Tibial nerve (tissue), 4 donors: ENCODE measurements at regions not wholly inside any gene's neighbourhood (a gene's known extent, or its start where the extent isn't known, plus 50 kb on each side); places are given as distances from the start of the nearest gene placed in this dataset.

Experiments used
- DNase-seq, 2 donors: peaks; one replicate each; pipeline ENCODE4 v3.0.0-alpha.2; 2019; ENCODE audit warnings: low spot score in 2 of 2
- H3K27ac ChIP-seq, 4 donors: fragments of 200-600 bp; sonication (generic) in 3 of 4; one replicate each; pipeline ENCODE4 v1.5.1; 2017 to 2019; ENCODE audit warnings: mild to moderate bottlenecking in 1 of 4
- H3K27me3 ChIP-seq, 2 donors: fragments of 200-600 bp; sonication (generic) in 1 of 2; one replicate each; pipeline versions ENCODE4 v1.5.1 to v1.6.0; 2017 to 2019
- H3K36me3 ChIP-seq, 3 donors: fragments of 200-600 bp; sonication (generic); one replicate each; pipeline ENCODE4 v1.5.1; 2018 to 2019
- H3K4me1 ChIP-seq, 4 donors: fragments of 200-600 bp; sonication (generic) in 3 of 4; one replicate each; pipeline ENCODE4 v1.5.1; 2017 to 2019
- H3K4me3 ChIP-seq, 4 donors: fragments of 200-600 bp; sonication (generic) in 3 of 4; one replicate each; pipeline ENCODE4 v1.5.1; 2017 to 2019; ENCODE audit warnings: mild to moderate bottlenecking in 1 of 4, moderate library complexity in 1 of 4
- H3K9me3 ChIP-seq, 4 donors: fragments of 200-600 bp; sonication (generic) in 3 of 4; one replicate each; pipeline ENCODE4 v1.5.1; 2017 to 2019
- CTCF ChIP-seq, 5 experiments: fragments of 200-600 bp in 3 of 5; fragments of 450-650 bp in 2 of 5; sonication (generic) in 3 of 5; IDR thresholded peaks; one replicate each; pipeline ENCODE4 v1.5.1; 2016 to 2019; ENCODE audit warnings: antibody characterized with exemption in 5 of 5, mild to moderate bottlenecking in 3 of 5, moderate library complexity in 2 of 5
- EP300 ChIP-seq, 2 donors: sonication (generic); formaldehyde crosslinking; IDR thresholded peaks; one replicate each; pipeline ENCODE4 v1.6.1; 2017; ENCODE audit warnings: antibody characterized with exemption in 2 of 2, mild to moderate bottlenecking in 1 of 2
- POLR2A ChIP-seq, 2 donors: fragments of 450-650 bp; IDR thresholded peaks; one replicate each; pipeline ENCODE4 v1.6.1; 2017; ENCODE audit warnings: antibody characterized with exemption in 2 of 2, mild to moderate bottlenecking in 2 of 2, moderate library complexity in 2 of 2
- WGBS, 2 donors: methylation state at CpG; one replicate each; pipeline ENCODE4 v1.1.5; 2018; 5-methylcytosine and 5-hydroxymethylcytosine counted together

- WGBS, 2 donors: 90 to 91% methylated on average over 4 of the region's 4 CpGs
Observed at GRCh38 chr2:105646774-105647076, 98.0 kb upstream of the NCK2 start.

GRCh38 chr2:105645938-105646773, 98.6 kb upstream of the NCK2 start:
- H3K4me3 ChIP-seq: no peak overlapping the region
- no peaks in the 10 kb centered on the region for H3K27me3 ChIP-seq
- TF ChIP-seq POLR2A (IDR thresholded peaks at IDR 0.05) (no peak), EP300 (IDR thresholded peaks at IDR 0.05) (no peak), CTCF (IDR thresholded peaks at IDR 0.05) (no peak)
- DNase-seq: no peak
- H3K4me1 ChIP-seq: peaks cover 0 to 23% (median 0%) of the 10 kb centered on the region in 4 donors
- no peak overlapping the region for H3K27ac ChIP-seq
- peaks cover 0 to 5% (median 0%) of the 10 kb centered on the region in 4 donors for H3K9me3 ChIP-seq
- no peaks in the 10 kb centered on the region for H3K36me3 ChIP-seq
- WGBS, 2 donors: 82 to 88% methylated on average over 8 of the region's 8 CpGs

More at GRCh38 chr2:105646774-105647076, 98.0 kb upstream of the NCK2 start:
- Histone ChIP-seq H3K4me3 (no peak overlapping the region), H3K36me3 (no peaks in the 10 kb centered on the region), H3K4me1 (peaks cover 0 to 18% (median 0%) of the 10 kb centered on the region in 4 donors), H3K9me3 (peaks cover 0 to 5% (median 0%) of the 10 kb centered on the region in 4 donors), H3K27me3 (no peaks in the 10 kb centered on the region), H3K27ac (no peak overlapping the region)
- no peak for TF ChIP-seq CTCF (IDR thresholded peaks at IDR 0.05)
- TF ChIP-seq EP300 (IDR thresholded peaks at IDR 0.05): no peak
- TF ChIP-seq POLR2A (IDR thresholded peaks at IDR 0.05): no peak
- DNase-seq: no peak

- DNase-seq: no peak
- TF ChIP-seq EP300 (IDR thresholded peaks at IDR 0.05) (no peak), POLR2A (IDR thresholded peaks at IDR 0.05) (no peak), CTCF (IDR thresholded peaks at IDR 0.05) (no peak)
- Histone ChIP-seq H3K27me3 (no peaks in the 10 kb centered on the region), H3K4me1 (peaks cover 0 to 28% (median 0%) of the 10 kb centered on the region in 4 donors), H3K36me3 (no peaks in the 10 kb centered on the region), H3K9me3 (peaks cover 0 to 5% (median 0%) of the 10 kb centered on the region in 4 donors), H3K27ac (no peak overlapping the region), H3K4me3 (no peak overlapping the region)
- WGBS, 2 donors: 90 to 93% methylated on average over 18 of the region's 18 CpGs
Observed at GRCh38 chr2:105645031-105645937, 99.4 kb upstream of the NCK2 start.

- TF ChIP-seq POLR2A (IDR thresholded peaks at IDR 0.05) (no peak), CTCF (IDR thresholded peaks at IDR 0.05) (no peak), EP300 (IDR thresholded peaks at IDR 0.05) (no peak)
- Histone ChIP-seq H3K9me3 (peaks cover 0 to 5% (median 0%) of the 10 kb centered on the region in 4 donors), H3K4me3 (peak overlapping the region in 2 of 4 donors; percentile 15 to 17), H3K4me1 (peaks cover 0 to 28% (median 0%) of the 10 kb centered on the region in 4 donors), H3K27ac (peak overlapping the region in 1 of 4 donors; percentile 52), H3K27me3 (no peaks in the 10 kb centered on the region), H3K36me3 (no peaks in the 10 kb centered on the region)
- 22 to 26% methylated on average over 18 of the region's 18 CpGs for WGBS, 2 donors
- no peak for DNase-seq
Observed at GRCh38 chr2:105644174-105644980, 100.3 kb upstream of the NCK2 start.
